ENCODE measurements at regions not wholly inside any gene's neighbourhood (a gene's known extent, or its start where the extent isn't known, plus 50 kb on each side); places are given as distances from the start of the nearest gene placed in this dataset.

- no peaks in the 10 kb centered on the region for H3K4me1 ChIP-seq (ENCODE audit: low read depth)
- H3K9me3 ChIP-seq, result no peaks in the 10 kb centered on the region
- H3K36me3 ChIP-seq (ENCODE audit: low read depth), result no peaks in the 10 kb centered on the region
- no peak for ATAC-seq
- no peak for DNase-seq
- H3K4me3 ChIP-seq, result no peak overlapping the region
- no peak for TF ChIP-seq CTCF (IDR thresholded peaks at IDR 0.05)
- intact Hi-C loops (cut with DNase I, micrococcal nuclease), result no loop called here
Measured at GRCh38 chr5:174252121-174252520, 206.6 kb downstream of the NSG2 start.

- Histone ChIP-seq H3K4me3 (no peak overlapping the region), H3K4me1 (ENCODE audit: low read depth) (no peaks in the 10 kb centered on the region), H3K9me3 (no peaks in the 10 kb centered on the region), H3K36me3 (ENCODE audit: low read depth) (no peaks in the 10 kb centered on the region)
- ATAC-seq, result no peak
- intact Hi-C loops (cut with DNase I, micrococcal nuclease), result no loop called here
- no peak for TF ChIP-seq CTCF (IDR thresholded peaks at IDR 0.05)
- DNase-seq, result no peak
Measured at GRCh38 chr5:174259696-174260420, 214.4 kb downstream of the NSG2 start.

- DNase-seq (peak in 2 of 3 donors; percentile 20 to 26), ATAC-seq (no peak)
- H3K36me3 ChIP-seq (ENCODE audit: low read depth), result no peaks in the 10 kb centered on the region
- intact Hi-C loops (cut with DNase I, micrococcal nuclease), result no loop called here
- H3K4me3 ChIP-seq, result no peak overlapping the region
- H3K4me1 ChIP-seq (ENCODE audit: low read depth), result no peaks in the 10 kb centered on the region
- no peak for TF ChIP-seq CTCF (IDR thresholded peaks at IDR 0.05)
- H3K9me3 ChIP-seq, result no peaks in the 10 kb centered on the region
Measured at GRCh38 chr5:174271316-174271715, 225.8 kb downstream of the NSG2 start.

DNA sequence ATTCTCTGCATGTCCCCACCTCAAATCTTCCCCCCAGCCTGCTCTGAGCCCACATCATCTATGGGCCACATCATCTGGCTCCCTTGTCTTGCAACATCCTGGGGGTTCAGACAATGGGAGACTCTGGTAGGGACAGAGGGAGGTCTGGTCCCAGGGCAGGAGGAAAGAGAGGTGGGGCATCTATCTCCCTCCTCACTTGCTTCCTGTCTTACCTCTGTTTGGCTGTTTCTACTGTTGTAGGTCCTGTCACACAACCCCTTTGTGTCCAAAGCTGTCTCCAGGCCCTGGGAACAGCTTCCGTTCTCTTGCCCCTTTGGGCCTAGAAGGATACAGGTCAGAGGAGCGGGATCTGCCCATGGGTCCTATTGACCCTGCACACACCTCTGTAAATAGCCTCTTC, 227.2 kb downstream of the NSG2 start:
- intact Hi-C loops (cut with DNase I, micrococcal nuclease), result no loop called here
- H3K36me3 ChIP-seq (ENCODE audit: low read depth), result no peaks in the 10 kb centered on the region
- no peak for DNase-seq
- TF ChIP-seq CTCF (IDR thresholded peaks at IDR 0.05), result no peak
- no peak overlapping the region for H3K4me3 ChIP-seq
- ATAC-seq, result no peak
- no peaks in the 10 kb centered on the region for H3K9me3 ChIP-seq
- H3K4me1 ChIP-seq (ENCODE audit: low read depth), result no peaks in the 10 kb centered on the region

GRCh38 chr5:174273325-174273724, 227.8 kb downstream of the NSG2 start:
- Histone ChIP-seq H3K4me1 (ENCODE audit: low read depth) (no peaks in the 10 kb centered on the region), H3K4me3 (no peak overlapping the region), H3K36me3 (ENCODE audit: low read depth) (no peaks in the 10 kb centered on the region), H3K9me3 (no peaks in the 10 kb centered on the region)
- ATAC-seq (peak; percentile 37), DNase-seq (peak in 1 of 3 donors; percentile 8)
- intact Hi-C loops (cut with DNase I, micrococcal nuclease), result no loop called here
- TF ChIP-seq CTCF (IDR thresholded peaks at IDR 0.05), result no peak

GRCh38 chr5:174275959-174276358, 230.5 kb downstream of the NSG2 start:
- no peak for TF ChIP-seq CTCF (IDR thresholded peaks at IDR 0.05)
- DNase-seq (no peak), ATAC-seq (no peak)
- intact Hi-C loops (cut with DNase I, micrococcal nuclease), result no loop called here
- H3K4me1 ChIP-seq (ENCODE audit: low read depth), result no peaks in the 10 kb centered on the region
- no peak overlapping the region for H3K4me3 ChIP-seq
- no peaks in the 10 kb centered on the region for H3K36me3 ChIP-seq (ENCODE audit: low read depth)
- no peaks in the 10 kb centered on the region for H3K9me3 ChIP-seq

Measured in mucosa of descending colon (tissue), 3 donors.